Ovary (tissue), 3 donors: ENCODE measurements at regions not wholly inside any gene's neighbourhood (a gene's known extent, or its start where the extent isn't known, plus 50 kb on each side); places are given as distances from the start of the nearest gene placed in this dataset.

Source experiments
- POLR2A ChIP-seq: fragments of 450-650 bp; IDR thresholded peaks from one replicate; pipeline ENCODE4 v1.6.1; 2017; ENCODE audit warnings: antibody characterized with exemption, mild to moderate bottlenecking, moderate library complexity
- TF ChIP-seq, protein P1 (sequence below), 3 donors: fragments of 450-650 bp in 2 of 3; fragments of 200-600 bp in 1 of 3; IDR thresholded peaks; one replicate each; pipeline versions ENCODE4 v1.5.1 to v1.8.0; 2016 to 2022; ENCODE audit warnings: antibody characterized with exemption in 3 of 3, mild to moderate bottlenecking in 1 of 3
- donor health status: DM: no; HTN: no; CAD: no.

DNA sequence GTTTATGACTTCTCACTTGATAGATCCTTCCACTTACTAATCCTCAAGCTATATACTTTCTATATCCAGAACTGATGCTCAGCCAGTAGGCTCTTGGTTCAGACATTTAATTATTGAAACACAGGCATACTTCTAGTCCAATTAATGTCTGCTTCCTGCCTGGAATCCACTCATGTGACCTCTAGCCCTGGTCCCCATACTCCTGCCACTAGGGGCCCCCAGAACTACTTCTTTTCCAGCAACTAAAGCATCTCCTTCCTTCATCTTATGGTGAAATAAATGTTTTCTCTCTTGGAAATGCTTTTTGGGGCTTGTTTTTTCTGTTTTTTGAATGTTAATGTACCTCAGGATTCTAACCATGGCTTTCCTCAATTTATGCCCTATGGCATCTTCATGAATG lies 527.6 kb downstream of the SATB2 start:
- TF ChIP-seq, protein P1, sequence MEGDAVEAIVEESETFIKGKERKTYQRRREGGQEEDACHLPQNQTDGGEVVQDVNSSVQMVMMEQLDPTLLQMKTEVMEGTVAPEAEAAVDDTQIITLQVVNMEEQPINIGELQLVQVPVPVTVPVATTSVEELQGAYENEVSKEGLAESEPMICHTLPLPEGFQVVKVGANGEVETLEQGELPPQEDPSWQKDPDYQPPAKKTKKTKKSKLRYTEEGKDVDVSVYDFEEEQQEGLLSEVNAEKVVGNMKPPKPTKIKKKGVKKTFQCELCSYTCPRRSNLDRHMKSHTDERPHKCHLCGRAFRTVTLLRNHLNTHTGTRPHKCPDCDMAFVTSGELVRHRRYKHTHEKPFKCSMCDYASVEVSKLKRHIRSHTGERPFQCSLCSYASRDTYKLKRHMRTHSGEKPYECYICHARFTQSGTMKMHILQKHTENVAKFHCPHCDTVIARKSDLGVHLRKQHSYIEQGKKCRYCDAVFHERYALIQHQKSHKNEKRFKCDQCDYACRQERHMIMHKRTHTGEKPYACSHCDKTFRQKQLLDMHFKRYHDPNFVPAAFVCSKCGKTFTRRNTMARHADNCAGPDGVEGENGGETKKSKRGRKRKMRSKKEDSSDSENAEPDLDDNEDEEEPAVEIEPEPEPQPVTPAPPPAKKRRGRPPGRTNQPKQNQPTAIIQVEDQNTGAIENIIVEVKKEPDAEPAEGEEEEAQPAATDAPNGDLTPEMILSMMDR (IDR thresholded peaks at IDR 0.05) = no peak
- TF ChIP-seq POLR2A = no peak
